ENCODE measurements at regions not wholly inside any gene's neighbourhood (a gene's known extent, or its start where the extent isn't known, plus 50 kb on each side); places are given as distances from the start of the nearest gene placed in this dataset.

GRCh38 chr2:220569112-220569897 is 941.9 kb downstream of the SLC4A3 start:
- H3K4me3 ChIP-seq (ENCODE audit: low read depth, low read length): no peak overlapping the region
- no peak for TF ChIP-seq CTCF (conservative IDR thresholded peaks at IDR 0.05; ENCODE audit: low read depth, low read length)
- no peak for DNase-seq (ENCODE audit: low read depth)

- DNase-seq (ENCODE audit: low read depth): no peak
- TF ChIP-seq CTCF (conservative IDR thresholded peaks at IDR 0.05; ENCODE audit: low read depth, low read length): no peak
Observed at GRCh38 chr2:220572385-220572784, 945.0 kb downstream of the SLC4A3 start.

GRCh38 chr2:220574038-220574437 is 946.6 kb downstream of the SLC4A3 start:
- TF ChIP-seq CTCF (conservative IDR thresholded peaks at IDR 0.05; ENCODE audit: low read depth, low read length): no peak
- DNase-seq (ENCODE audit: low read depth): no peak

More at GRCh38 chr2:220572385-220572784, 945.0 kb downstream of the SLC4A3 start:
- H3K4me3 ChIP-seq (ENCODE audit: low read depth, low read length): no peak overlapping the region

GRCh38 chr2:220575963-220576362 is 948.5 kb downstream of the SLC4A3 start:
- no peak overlapping the region for H3K4me3 ChIP-seq (ENCODE audit: low read depth, low read length)
- DNase-seq (ENCODE audit: low read depth): no peak
- no peak for TF ChIP-seq CTCF (conservative IDR thresholded peaks at IDR 0.05; ENCODE audit: low read depth, low read length)

More at GRCh38 chr2:220574038-220574437, 946.6 kb downstream of the SLC4A3 start:
- H3K4me3 ChIP-seq (ENCODE audit: low read depth, low read length): no peak overlapping the region

- TF ChIP-seq CTCF (conservative IDR thresholded peaks at IDR 0.05; ENCODE audit: low read depth, low read length): no peak
- DNase-seq (ENCODE audit: low read depth): no peak
Observed at GRCh38 chr2:220579452-220579851, 952.0 kb downstream of the SLC4A3 start.

GRCh38 chr2:220580113-220580512 is 952.7 kb downstream of the SLC4A3 start:
- H3K4me3 ChIP-seq (ENCODE audit: low read depth, low read length): no peak overlapping the region
- no peak for DNase-seq (ENCODE audit: low read depth)
- no peak for TF ChIP-seq CTCF (conservative IDR thresholded peaks at IDR 0.05; ENCODE audit: low read depth, low read length)

More at GRCh38 chr2:220579452-220579851, 952.0 kb downstream of the SLC4A3 start:
- no peak overlapping the region for H3K4me3 ChIP-seq (ENCODE audit: low read depth, low read length)

GRCh38 chr2:220583725-220584124 is 956.3 kb downstream of the SLC4A3 start:
- H3K4me3 ChIP-seq (ENCODE audit: low read depth, low read length): no peak overlapping the region
- no peak for DNase-seq (ENCODE audit: low read depth)
- no peak for TF ChIP-seq CTCF (conservative IDR thresholded peaks at IDR 0.05; ENCODE audit: low read depth, low read length)
